GM12872 (cell line): ENCODE measurements at regions not wholly inside any gene's neighbourhood (a gene's known extent, or its start where the extent isn't known, plus 50 kb on each side); places are given as distances from the start of the nearest gene placed in this dataset.
A peak's percentile ranks its signal among the peaks of the same experiment; 100 is the strongest.

Experiments used
- CTCF ChIP-seq: IDR thresholded peaks from 3 replicates; pipeline ENCODE4 v1.5.1; 2011; ENCODE audit warnings: low read depth, mild to moderate bottlenecking, low read length, moderate library complexity; ENCODE audit not compliant: insufficient read depth

DNA sequence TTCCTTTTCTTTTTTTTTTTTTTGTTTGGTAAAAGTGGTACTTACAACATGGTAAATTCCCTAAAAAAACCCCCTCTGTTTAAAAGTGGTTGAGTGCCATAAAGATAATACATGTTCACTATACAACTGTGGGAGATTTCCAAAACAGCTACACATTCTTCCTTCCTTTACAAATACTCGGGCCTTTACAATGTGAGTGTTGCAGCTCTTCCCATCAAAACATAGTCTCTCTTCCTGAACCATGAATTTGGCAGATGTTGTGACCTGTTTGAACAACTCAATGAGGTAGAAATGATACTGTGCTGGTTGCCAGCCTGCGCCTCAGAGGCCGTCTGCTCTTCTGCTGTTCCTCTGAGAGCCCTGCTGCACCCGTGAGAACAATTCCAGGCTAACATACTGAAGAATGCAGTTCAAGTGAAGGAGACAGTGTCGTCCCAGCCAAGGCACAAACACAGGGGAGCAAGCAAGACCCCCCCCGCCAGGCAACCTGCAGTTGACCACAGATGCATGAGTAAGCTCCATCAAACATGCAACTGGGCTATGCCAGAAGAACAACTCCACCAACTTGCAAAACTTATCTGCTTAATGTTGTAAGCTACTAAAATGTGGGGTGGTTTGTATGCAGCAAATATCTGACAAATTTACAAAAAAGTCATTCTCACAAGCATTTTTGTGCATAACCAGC lies 645.0 kb downstream of the PCDH7 start:
- no peak for TF ChIP-seq CTCF

DNA sequence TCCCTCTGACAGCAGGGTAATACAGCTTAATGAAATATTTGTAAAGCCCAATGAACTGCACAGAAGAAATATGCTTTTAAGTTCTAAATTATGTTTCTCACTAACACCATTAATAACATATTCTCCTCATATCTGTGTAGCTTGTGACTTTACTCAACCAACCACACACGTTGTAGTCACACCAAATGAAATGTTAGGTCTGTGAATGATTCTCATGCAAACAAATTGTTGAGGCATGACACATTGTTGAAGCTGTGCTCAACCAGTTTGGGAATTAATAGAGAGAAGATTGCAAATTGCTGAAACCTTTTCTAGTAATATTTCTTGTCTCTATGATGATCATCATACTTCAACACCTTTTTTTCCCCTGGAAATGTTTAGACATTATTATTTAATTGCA lies 645.9 kb downstream of the PCDH7 start:
- TF ChIP-seq CTCF: no peak

GRCh38 chr4:31370866-31371465 lies 650.8 kb downstream of the PCDH7 start:
- TF ChIP-seq CTCF: peak; percentile 73

DNA sequence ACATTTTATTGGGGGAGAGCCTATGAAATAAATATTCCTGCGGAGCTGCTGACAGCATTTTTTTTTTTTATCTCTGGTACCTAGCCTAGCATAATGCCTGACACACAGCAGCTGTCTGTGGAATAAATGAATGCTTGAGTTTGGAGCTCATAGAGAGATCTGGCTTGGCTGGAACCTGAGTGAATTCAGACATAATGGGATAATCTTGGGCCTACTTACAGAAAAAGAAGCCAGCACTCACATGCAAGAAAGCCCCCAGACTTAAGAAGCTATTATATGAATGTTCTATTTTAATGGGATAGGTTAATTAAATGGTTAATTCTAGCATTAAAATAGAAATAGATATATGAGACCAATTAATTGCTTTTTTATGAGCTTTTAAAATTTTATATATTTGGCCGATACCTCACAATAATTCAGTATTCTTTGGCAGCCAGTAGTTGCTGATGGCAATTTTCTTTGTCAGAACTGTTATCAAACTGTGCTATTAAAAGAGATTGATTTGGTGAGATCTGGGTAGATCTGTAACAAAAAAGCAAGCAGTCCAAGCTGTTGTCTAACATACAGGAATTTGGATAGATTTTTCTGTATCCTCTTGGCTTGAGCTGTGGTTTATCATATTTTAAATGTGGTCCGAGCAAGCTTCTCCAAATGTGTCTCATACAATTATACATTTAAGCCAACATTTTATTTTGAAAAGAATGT lies 654.2 kb downstream of the PCDH7 start:
- no peak for TF ChIP-seq CTCF

GRCh38 chr4:31375936-31376335 lies 655.8 kb downstream of the PCDH7 start:
- no peak for TF ChIP-seq CTCF

GRCh38 chr4:31379364-31379763 lies 659.2 kb downstream of the PCDH7 start:
- no peak for TF ChIP-seq CTCF

DNA sequence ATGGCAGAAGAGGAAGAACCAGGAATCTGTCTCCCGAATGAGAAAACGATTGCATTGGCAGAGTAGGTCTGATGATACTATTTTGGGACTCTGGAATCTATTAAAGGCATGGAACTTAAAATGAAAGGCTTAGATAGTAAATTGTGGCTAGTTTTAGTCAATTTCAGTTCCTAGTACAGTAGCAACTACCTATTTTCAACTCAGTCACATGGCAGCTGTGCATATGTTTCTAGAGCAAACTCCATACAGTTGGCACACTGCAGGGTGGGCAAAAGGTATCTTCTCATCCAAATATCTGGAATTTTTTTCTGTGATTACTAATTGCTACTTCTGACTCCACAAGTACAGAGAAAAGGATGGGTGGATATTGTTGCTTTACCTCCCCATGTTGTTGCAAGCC lies 663.6 kb downstream of the PCDH7 start:
- TF ChIP-seq CTCF: no peak
